GM21737 (cell line): ENCODE measurements at regions not wholly inside any gene's neighbourhood (a gene's known extent, or its start where the extent isn't known, plus 50 kb on each side); places are given as distances from the start of the nearest gene placed in this dataset.
"Not testable (repeated sequence)": the region's sequence is repeated elsewhere in the genome, so short reads cannot be mapped to it uniquely, and the experiment has no call there.

Source experiments
- ATAC-seq: cut with Tn5 transposase; IDR thresholded peaks from one replicate; pipeline ENCODE4 v1.9.1; 2021; ENCODE audit warnings: mild to moderate bottlenecking, moderate library complexity; ENCODE audit not compliant: unreplicated experiment

GRCh38 chr13:68987585-68987984 lies 1120.0 kb upstream of the ATXN8OS start:
- no peak for ATAC-seq

GRCh38 chr13:68984688-68985319 lies 1122.8 kb upstream of the ATXN8OS start:
- ATAC-seq, result no peak

- no peak for ATAC-seq
Measured at GRCh38 chr13:68982961-68983619, 1124.5 kb upstream of the ATXN8OS start.

GRCh38 chr13:68976287-68976686 lies 1131.3 kb upstream of the ATXN8OS start:
- ATAC-seq, result no peak

GRCh38 chr13:68970532-68970931 lies 1137.1 kb upstream of the ATXN8OS start:
- ATAC-seq, result no peak

GRCh38 chr13:68948586-68948985 lies 1159.0 kb upstream of the ATXN8OS start:
- no peak for ATAC-seq

GRCh38 chr13:68944272-68944671 lies 1163.4 kb upstream of the ATXN8OS start:
- no peak for ATAC-seq

GRCh38 chr13:68940049-68940448 lies 1167.6 kb upstream of the ATXN8OS start:
- ATAC-seq, result no peak

- no peak for ATAC-seq
Measured at GRCh38 chr13:68938639-68939038, 1169.0 kb upstream of the ATXN8OS start.

- no peak for ATAC-seq
Measured at GRCh38 chr13:68929075-68929745, 1178.4 kb upstream of the ATXN8OS start.

- ATAC-seq, result no peak
Measured at GRCh38 chr13:68927387-68928026, 1180.1 kb upstream of the ATXN8OS start.

- no peak for ATAC-seq
Measured at GRCh38 chr13:68923995-68924394, 1183.6 kb upstream of the ATXN8OS start.

- ATAC-seq, result no peak
Measured at GRCh38 chr13:68908879-68909278, 1198.7 kb upstream of the ATXN8OS start.

GRCh38 chr13:68905186-68905585 lies 1202.4 kb upstream of the ATXN8OS start:
- no peak for ATAC-seq

- no peak for ATAC-seq
Measured at GRCh38 chr13:68897331-68897928, 1210.2 kb upstream of the ATXN8OS start.

- ATAC-seq, result no peak
Measured at GRCh38 chr13:68895696-68896095, 1211.9 kb upstream of the ATXN8OS start.

GRCh38 chr13:68893721-68894120 lies 1213.9 kb upstream of the ATXN8OS start:
- not testable (repeated sequence) for ATAC-seq

- ATAC-seq, result not testable (repeated sequence)
Measured at GRCh38 chr13:68892596-68892995, 1215.0 kb upstream of the ATXN8OS start.

GRCh38 chr13:68890101-68890500 lies 1217.5 kb upstream of the ATXN8OS start:
- ATAC-seq, result not testable (repeated sequence)

GRCh38 chr13:68888832-68889231 lies 1218.8 kb upstream of the ATXN8OS start:
- no peak for ATAC-seq

- no peak for ATAC-seq
Measured at GRCh38 chr13:68872338-68872737, 1235.3 kb upstream of the ATXN8OS start.
